Fibroblast of upper back skin (primary cell): ENCODE measurements at regions not wholly inside any gene's neighbourhood (a gene's known extent, or its start where the extent isn't known, plus 50 kb on each side); places are given as distances from the start of the nearest gene placed in this dataset.

Experiments
- DNase-seq: peaks from one replicate; pipeline ENCODE4 v3.0.0-alpha.2; 2013

GRCh38 chr9:81532251-81532650, 157.1 kb downstream of the TLE1 start:
- no peak for DNase-seq

DNA sequence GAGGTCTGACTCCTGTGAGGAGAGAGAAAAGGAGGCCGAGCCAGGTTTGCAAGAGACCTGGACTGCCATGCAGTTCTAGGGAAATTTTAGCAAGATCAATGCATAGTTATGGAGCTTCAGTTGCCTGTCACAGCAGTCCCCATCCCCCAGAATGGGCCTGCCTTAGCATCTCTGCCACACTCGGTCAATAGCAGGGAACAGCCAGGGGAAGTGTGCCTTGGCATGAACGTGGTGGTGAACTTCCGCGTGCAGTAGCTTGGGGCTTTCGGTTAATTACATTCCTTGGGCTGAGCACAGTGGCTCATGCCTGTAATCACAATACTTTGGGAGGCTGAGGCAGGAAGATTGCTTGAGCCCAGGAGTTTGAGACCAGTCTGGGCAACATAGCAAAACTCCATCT, 157.8 kb downstream of the TLE1 start:
- DNase-seq = no peak

GRCh38 chr9:81530846-81531245, 158.5 kb downstream of the TLE1 start:
- no peak for DNase-seq

- no peak for DNase-seq
Measured at GRCh38 chr9:81530310-81530810, 159.0 kb downstream of the TLE1 start.

- peak; percentile 34 for DNase-seq
Measured at GRCh38 chr9:81529556-81530193, 159.7 kb downstream of the TLE1 start.

DNA sequence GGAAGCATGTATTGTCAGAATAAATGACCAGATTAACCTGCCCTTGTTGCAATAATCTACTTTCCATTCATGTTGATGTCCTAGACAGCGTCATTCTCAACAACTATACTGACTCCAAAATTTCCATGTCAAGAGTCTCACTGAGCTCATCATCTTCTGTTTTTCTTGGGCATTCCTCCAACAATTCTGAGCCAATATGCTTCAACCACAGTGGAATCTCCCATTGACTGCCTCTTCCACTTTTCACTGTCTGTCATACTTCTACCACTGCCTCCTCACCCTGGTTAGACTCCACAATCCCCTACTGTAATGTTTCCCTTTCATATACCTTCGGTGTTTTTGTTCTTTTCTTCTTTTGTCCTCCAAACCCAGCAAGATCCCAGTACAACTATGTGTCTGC, 162.8 kb downstream of the TLE1 start:
- peak; percentile 89 for DNase-seq

GRCh38 chr9:81522716-81523551, 166.4 kb downstream of the TLE1 start:
- DNase-seq = peak; percentile 62

- DNase-seq = no peak
Measured at GRCh38 chr9:81521892-81522291, 167.5 kb downstream of the TLE1 start.

DNA sequence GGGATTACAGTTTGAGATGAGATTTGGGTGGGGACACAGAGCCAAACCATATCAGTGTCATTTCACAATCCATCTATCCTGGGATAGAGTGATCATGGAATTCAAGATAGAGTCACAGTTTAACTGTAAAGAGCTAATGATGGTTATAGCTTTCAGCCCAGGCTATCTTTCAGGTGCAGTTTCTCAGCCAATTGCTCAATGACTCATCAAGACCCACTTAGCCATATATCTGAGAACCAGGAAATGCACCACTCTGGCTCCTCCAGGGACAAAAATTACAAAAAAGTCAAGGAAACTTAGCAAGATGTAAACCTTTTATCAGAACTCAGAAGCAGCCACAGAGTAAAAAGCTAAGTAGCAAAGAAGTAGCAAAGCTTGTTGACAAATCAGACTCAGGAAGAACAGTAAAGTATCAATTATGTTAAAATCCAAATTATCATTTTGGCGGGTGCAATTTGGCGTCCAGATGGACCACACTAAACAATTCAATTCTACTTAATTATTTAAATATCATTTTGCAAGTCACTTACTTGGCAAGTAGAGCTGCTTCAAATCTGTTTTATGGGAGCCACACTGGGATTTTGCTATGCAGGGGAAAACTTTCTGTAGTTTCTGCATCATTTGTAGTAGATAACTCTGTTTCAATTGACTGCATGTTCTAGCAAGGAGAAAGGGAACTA, 169.4 kb downstream of the TLE1 start:
- DNase-seq = no peak

- DNase-seq = no peak
Measured at GRCh38 chr9:81517954-81518353, 171.4 kb downstream of the TLE1 start.

- DNase-seq = no peak
Measured at GRCh38 chr9:81513059-81513458, 176.3 kb downstream of the TLE1 start.

DNA sequence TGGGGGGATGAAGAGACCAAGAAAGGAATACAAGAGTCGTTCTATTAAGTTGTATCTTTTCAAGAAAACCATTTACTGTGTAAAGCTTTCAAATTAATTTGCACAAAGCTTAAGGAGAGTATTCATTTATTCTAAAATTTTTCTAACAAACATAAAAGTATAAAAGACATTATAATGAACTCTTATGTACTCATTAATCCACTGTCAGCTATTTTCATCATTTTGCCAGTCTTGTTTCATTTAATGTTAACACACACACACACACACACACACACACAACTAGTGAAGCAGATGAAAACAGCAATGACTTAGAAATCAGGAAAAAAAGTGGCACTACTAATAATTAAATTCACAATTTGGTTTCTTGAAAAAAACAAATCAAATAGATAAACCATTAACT, 176.7 kb downstream of the TLE1 start:
- no peak for DNase-seq

GRCh38 chr9:81508476-81508875, 180.9 kb downstream of the TLE1 start:
- DNase-seq = no peak

DNA sequence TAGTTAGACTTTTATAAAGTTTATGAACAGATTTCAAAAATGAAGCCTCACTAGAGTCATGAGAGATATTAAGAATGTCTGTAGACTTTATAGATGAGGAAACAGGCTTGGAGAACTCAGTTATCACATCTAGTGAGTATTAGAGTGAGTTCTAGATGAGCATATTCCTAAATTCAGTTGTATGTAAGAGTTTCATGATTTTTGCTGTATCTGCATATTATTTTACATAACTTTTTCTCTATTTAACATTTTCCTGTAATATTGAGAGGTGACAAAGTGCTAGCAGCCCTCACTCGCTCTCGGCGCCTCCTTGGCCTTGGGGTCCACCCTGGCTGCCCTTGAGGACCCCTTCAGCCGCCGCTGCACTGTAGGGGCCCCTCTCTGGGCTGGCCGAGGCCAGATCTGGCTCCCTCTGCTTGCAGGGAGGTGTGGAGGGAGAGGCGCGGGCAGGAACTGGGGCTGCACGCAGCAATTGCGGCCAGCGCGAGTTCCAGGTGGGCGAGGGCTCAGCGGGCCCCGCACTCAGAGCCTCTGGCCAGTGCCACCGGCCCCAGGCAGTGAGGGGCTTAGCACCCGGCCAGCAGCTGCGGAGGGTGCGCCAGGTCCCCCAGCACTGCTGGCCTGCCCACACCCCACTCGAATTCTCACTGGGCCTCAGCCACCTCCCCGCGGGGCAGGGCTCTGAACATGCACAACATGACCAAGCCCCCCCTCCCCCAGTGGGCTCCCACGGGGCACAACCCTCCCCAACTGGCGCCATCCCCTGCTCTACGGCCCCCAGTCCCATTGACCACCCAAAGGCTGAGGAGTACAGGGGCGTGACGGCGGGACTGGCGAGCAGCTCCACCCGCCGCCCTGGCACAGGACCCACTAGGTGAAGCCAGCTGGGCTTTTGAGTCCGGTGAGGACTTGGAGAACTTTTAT, 182.1 kb downstream of the TLE1 start:
- no peak for DNase-seq

DNA sequence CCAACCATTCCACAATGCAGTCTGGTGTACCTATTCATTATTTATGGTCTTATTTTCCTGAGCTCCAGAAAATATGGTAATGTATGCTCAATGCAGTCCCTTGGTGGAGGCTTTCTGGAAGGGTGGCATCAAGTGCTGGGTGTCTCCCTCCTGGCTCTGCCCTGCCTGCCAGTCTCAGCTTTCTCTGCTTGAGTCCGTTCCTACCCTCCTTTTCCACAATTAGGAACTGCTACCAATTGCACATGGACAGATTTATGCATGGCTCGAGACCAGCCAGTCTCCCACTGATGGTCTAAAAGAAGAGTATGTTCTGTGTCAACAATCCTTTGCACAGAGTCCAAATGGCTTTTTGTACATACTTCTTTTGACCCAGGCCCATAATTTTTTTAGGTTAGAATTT, 189.8 kb downstream of the TLE1 start:
- DNase-seq = no peak

DNA sequence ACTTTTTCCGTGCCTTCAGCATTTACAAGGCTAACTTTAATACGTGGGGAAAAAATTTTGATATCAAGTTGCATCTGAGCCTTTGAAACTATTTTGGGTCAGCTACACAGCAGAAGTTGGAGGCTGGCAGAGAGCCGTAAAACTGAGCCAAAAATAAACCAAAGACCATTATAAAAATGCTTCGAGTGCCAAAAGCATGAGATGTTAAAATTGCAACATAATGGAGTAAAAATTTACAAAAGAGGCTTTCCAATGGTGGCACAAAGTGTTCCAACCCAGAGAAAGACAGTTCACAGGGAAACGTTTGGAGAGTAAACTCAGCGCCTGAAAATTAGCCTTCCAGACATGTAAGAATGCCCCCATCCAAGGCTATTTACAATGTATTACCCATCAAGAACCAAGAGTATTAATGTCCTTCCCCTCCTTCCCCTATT, 190.3 kb downstream of the TLE1 start:
- peak; percentile 85 for DNase-seq

DNA sequence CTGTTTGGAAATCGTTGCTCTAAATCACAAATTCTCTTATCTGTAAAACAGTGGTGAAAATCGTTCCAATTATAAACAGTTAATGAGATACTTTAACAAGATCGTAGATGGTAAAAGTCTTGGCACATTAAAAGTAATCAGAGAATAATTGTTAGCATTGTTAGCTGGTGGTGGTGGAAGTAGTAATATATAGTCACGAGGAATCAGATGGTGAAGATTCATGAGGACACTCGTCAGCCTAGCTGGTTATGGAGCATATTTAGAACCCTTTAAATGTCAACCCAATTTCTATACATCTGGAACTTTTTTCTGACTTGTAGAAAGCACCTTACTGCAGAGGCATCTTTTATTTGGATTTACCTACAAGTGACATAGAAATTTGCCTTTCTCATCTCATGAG, 190.8 kb downstream of the TLE1 start:
- DNase-seq = no peak

DNA sequence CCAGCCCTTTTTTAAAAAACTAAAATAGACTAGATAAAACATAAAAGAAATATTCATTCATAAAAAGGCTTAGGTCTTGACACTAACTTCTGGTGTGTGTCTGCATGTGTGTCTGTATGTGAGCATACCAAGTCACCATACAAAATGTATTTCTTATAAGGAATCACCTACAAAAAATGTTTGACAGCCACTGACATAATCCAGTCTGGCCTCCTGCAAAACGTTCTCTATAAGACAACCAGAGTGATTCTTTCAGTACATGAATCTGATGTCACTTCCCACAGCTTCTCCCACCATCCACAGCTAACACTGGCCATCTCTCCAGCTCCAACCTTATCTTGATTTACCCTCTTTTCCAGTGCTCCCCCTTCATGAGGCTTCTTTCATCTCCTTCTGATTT, 192.3 kb downstream of the TLE1 start:
- DNase-seq = peak; percentile 73

DNA sequence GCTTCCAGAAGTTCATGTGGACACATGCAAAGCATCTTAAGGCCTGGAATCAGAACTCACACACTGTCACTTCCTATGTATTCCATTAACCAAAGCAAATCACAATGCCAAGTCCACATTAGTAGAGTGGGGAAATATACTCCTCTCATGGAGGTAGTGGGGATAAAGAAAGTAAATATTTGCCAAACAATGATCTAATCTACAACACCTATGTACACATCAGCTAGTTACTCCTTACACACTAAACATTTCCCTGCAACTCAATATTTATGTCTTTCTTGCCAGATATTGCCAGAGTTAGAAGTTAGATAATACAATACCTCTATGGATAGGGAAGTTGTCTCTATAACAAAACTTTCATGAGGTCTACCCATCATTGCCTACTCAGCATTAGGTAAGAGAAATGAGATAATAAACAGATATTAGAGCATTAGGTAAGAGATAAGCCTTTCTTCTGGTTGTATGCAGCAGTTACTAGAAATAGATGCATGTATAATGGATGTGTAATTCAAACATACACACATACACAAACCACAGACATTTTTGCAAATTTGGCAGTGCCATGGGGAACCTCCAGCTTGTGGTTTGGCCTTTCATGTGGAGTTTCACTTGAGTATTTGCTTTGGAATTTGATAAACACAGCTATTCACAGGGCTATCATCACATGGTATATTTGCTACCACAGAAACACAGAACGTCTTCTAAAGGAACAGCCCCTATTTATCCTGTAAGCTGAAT, 196.5 kb downstream of the TLE1 start:
- DNase-seq = peak; percentile 99

DNA sequence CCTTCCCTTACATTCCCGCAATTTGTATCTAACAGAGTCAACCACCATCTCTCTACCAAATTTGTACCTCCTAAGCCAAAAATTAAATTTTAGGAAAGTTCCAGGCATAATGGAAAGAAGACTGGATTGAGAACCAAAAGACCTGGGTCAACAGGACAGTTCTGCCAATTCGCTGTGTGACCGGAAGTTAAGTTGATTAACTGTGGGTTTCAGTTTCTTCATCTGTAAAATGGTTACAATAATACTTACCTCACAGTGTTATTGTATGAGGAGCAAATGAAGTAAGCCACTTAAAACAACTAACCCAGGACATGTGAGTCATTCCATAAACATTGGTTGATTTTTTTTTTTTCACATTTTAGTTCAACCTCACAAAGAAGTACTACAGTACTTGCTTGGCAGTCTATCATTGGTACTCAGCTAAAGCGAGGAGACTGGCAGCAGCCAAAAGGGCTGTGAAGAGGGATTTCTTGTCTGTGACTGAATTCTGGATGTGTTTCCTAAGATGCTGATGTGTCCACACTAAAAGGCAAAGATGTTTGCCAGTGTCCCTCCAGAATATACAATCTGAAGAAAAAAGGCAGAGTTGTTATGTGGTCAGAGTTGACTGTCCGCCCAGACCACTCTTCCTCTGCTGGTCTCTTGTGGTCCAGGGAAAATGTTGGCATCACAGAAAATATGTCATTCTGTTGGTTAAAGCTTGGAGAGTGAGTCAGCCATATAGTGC, 198.6 kb downstream of the TLE1 start:
- DNase-seq = peak; percentile 60

- DNase-seq = peak; percentile 46
Measured at GRCh38 chr9:81489046-81489445, 200.3 kb downstream of the TLE1 start.
